Activated CD8-positive, alpha-beta memory T cell treated with anti-CD3 and anti-CD28 coated beads, Interleukin-2, amount 50 U/mL, for 1 hour (primary cell): ENCODE measurements at regions not wholly inside any gene's neighbourhood (a gene's known extent, or its start where the extent isn't known, plus 50 kb on each side); places are given as distances from the start of the nearest gene placed in this dataset.

Experiments
- DNase-seq: peaks from one replicate; pipeline ENCODE4 v3.0.0-alpha.2; 2020; ENCODE audit errors: extremely low read depth

GRCh38 chr9:95623640-95624039 is 106.9 kb upstream of the PTCH1 start:
- no peak for DNase-seq

GRCh38 chr9:95620722-95621121 is 104.0 kb upstream of the PTCH1 start:
- no peak for DNase-seq

GRCh38 chr9:95620314-95620713 is 103.5 kb upstream of the PTCH1 start:
- DNase-seq = no peak

GRCh38 chr9:95615246-95615645 is 98.5 kb upstream of the PTCH1 start:
- DNase-seq = no peak

DNA sequence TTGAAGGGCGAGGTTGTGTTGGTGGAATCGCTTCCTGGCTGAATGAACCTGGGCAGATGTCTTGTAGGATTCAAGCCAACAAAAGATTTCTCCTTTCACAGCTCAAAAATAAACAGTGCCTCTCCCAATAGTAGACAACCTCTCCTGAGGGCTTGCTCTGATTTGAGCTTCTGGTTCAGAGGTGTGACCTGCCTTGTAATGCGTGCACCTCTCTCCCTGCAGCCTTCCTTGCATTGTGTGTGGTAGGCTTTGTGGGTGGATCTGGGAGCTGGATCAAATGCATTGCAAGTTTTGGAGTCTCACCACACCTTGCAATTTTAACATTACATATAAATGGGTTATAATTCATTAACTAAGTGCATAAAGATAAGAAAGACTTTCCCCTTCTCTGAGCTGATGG is 96.9 kb upstream of the PTCH1 start:
- no peak for DNase-seq

- DNase-seq = no peak
These were observed 94.6 kb upstream of the PTCH1 start for GRCh38 chr9:95611354-95611753.

- DNase-seq = no peak
These were observed 93.4 kb upstream of the PTCH1 start for GRCh38 chr9:95610006-95610785.

GRCh38 chr9:95609426-95609825 is 92.7 kb upstream of the PTCH1 start:
- no peak for DNase-seq

- no peak for DNase-seq
These were observed 91.6 kb upstream of the PTCH1 start for GRCh38 chr9:95608341-95608740.

DNA sequence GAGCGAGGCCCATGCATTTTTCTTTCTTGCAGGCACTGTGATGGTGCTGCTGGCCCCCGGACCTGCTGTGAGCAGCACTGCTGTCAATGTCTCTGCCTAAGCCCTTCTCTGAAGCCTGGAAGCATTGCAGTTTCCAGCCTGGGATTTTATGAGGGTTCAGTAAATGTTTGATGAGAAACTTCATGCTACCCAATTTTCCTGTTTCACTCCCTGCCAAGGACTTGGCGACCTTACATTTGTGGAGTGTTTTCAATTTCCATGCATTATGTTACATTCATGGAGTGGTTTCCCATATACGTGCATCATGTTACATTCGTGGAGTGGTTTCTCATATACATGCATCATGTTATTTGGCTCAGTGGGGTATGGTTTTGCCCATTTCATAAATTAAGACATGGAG is 90.7 kb upstream of the PTCH1 start:
- DNase-seq = no peak

DNA sequence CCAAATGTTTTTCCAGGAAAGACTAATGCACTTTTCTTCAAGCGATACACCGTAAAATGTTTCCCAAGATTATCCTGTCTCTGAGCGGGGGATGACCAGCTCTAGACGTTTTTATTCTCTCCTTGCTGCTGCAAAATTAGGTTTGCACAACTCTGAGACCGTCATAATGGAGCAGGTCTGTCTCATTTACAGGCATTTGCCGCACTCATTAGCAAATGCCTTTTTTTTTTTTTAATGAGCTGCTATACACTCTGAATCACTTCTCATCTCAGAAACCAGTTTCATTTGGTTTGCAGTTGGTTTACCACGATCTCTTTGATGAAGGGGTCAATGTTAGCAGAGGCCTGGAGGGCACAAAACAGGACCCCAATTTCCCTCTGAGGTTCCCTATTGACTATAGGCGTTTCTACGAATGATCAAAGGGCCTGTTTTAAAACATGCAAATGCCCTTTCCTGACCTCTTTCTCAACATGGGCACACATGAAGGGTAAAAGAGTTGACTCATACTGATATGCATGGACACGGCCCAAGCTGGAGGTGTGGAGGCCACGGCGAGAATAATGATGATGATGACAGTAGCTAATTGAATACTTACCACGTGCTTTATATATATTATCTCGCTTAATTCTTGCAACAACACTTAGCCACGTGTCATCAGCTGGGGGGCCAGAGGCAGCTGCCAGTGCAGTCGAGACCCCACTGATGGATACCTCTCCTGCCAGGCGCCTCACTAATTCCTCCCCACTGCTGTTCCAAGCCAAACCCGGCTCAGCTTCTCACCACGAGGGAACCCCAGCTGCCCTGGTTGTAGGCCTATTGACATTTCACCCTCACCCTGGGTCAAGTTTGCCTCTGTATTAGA is 89.9 kb upstream of the PTCH1 start:
- DNase-seq = no peak

DNA sequence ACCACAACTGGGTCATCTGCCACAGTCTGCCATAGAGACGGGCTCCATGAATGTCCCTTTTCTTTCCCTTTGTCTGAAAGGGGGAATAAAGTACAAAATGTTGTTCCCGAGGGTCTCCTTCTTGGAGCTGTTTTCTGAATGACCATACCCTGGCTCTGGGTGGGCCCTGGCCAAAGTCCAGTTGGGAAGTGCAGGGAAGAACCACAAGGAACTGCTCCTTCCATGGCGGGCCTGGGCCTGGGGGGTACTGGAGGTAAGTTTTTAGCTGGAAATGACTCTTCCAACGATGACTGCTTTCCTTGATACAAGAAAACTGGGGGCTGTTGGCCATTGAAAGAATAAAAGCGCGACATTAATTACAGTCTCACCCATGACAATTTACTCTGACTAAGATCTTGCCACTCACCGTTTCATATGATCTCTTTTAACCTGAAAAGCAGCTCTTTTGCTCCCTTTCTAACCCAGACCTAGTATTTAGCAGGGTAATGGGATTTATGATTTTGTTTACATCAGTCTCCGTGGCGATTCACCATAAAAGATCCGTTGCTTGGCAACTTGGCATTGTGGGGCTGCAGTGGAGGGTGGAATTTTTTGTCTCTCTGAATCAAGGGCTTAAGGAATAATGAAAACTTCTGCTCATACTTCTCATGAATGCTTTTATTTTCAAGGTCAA is 89.2 kb upstream of the PTCH1 start:
- DNase-seq = no peak

DNA sequence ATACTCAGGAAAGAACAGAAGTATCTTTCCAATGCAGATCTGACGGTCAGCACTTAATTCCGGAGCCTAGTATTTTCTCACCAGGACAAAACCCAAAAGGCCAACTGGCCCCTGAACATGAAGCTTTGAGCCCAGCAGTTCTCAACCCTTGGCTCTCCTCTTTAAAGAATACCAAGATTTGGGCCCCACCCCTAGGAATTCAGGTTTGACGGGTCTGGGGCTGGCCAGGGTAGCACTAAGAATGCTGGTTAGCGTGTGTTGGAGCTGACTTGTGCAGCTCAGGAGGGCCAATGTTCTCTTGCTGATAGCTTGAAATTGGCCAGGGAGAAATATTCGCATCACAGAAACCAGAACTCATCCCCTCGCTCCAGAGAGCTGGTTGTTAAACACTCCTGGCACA is 88.3 kb upstream of the PTCH1 start:
- no peak for DNase-seq

DNA sequence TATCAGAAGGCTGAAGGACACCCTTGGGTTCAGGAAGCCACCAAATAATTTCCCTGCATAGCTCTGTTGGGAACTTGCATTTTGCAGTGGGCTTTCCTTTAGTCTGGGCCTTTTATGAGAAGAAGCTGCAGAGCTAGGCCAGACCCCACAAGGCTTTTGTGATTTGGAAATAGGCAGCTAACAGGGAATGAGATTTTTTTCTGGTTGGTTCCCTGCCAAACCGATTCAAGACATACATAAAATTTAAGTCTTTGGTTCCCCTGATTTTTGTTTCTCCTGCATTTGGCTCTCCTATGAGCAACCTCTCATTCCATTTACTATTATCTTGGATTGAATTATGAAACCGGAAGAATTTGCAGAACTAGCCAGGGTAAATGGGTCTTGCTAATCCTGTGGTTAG is 81.5 kb upstream of the PTCH1 start:
- DNase-seq = no peak

DNA sequence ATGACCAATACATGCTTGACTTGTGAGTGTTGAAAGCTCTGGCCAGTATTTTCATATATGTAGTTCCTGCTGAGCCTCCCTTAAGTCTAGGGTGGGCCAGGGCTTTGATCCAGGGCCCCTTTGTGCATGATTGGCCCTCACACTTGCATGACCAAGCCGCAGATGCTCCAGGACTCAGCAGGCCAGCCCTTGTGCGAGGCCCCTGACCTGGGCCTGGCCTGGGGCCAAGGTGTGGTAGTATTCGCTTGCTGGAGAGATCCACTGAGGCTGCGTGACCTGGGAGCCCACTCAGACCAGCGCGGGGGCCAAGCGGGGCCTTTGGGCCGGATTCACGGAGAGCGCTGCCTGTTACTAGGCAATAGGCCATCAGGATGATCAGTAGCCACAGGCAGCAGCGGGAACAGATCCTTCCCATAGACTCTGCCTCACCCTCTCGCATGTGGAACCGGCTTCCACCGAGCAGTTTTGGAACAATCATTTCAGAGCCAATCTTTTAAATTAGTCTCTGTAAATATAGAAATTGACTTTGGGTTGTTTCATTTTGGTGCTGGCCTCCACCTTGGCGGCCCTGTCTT is 79.0 kb upstream of the PTCH1 start:
- DNase-seq = no peak

DNA sequence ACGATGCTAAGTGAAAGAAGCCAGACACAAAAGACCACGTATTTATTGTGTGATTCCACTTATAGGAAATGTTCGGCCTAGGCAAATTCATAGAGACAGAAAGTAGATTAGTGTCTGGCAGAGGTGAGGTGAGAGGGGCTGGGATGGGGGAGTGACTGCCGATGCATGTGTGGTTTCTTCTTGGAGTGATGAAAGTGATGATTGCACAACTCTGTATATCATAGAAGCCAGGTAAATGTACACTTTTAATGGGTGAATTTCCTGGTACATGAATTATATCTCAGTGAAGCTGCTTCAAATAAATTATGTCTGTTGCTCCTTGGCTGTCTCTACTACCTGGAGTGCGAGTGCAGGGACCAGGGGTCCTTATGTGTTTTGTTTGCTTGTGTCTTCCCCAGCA is 76.2 kb upstream of the PTCH1 start:
- no peak for DNase-seq

DNA sequence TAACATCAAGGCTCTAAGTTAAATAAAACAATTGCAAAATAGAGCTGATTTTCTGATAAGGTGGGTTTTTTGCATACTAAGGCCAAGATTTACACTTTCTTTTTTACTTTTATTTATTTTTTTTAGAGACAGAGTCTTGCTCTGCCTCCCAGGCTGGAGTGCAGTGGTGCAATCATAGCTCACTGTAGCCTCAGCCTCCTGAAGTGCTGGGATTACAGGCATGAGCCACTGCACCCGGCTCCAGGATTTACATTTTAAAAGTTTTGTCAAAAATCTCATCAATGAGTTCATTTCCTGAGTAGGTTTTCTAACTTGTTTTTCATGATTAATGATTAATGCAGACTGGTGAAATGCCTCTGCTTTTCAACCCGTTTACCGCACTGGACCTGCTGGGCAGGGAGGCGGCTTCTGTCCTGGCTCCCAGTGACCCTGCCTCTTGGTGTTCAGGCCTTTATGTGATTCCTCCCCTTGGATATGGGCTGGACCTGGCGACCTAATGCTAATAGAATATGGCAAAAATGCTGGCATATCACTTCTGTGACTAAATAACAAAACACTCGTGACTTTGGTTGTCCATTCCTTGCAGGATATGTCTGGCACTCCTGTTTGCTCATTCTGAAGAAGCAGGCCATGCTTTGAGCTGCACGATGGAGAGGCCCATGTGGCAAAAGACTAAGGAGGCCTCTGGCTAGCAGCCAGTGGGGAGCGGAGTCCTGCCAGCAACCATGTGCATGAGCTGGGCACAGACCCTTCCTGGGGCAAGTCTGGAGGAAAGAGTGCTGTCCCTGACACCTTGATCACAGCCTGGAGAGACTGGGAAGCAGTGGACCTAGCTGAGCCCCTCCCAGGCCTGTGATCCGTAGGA is 72.2 kb upstream of the PTCH1 start:
- DNase-seq = no peak

DNA sequence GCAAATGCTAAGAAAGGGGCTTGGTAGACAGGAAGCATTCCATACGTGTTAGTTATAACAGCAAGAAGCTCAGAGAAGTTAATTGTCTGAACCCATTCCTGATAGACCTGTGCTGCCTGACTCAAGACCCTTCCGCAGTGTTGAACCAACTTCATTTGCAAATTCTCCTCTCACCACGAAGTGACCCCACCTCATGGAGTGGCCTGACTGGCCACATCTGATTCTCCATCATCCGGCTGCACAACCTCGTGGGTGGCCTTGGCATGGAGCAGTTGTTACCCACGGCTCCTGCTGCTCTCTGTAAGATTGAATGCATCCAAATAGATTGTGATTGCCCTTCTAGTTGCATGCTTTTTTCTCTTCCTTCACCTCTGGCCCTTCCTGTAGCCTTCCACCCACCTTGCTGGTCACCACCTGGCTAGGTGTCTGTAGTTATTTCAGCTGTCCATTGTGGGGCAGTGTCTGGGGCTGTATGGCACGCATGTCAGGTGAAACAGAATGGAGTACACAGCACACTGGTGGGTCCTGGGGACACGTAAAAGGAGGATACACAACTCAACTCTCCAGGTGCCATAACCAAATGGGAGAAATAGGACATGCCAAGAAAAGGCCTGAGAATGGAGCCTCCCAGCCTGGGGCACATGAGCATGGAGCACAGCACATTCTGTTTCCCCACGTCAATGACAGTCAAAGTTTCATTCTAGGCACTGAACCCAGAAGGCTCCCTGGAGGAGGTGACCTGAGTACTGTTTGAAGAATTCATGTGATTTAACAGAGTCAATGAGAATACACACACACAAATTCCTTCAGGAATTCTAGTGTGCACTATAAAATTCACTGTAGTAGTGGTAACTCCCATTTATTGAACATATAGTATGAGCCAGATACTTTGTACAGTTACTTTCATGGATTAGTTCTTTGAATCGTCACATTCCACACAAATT is 70.5 kb upstream of the PTCH1 start:
- no peak for DNase-seq

- DNase-seq = no peak
These were observed 69.6 kb upstream of the PTCH1 start for GRCh38 chr9:95586326-95586725.

DNA sequence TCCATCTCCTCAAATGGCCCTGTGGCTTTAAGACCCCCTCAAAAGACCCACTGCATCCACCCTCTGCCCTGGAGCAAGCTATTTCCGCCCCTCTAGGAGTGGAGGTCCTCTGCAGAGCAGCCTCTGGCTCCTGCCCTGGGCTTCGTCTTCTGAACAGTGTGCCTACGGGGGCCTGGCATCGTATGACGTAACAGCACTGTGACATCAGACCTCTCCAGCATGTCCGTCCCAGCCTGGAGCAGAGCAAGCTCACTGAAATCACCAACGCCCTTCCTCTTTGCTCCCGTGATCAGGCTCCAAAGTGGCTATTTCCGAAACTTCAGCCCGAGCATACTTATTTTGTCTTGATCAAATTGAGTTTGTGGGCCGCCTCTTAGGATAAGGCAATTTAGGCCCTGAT is 69.1 kb upstream of the PTCH1 start:
- DNase-seq = no peak
